Lower lobe of right lung (tissue), 2 donors: ENCODE measurements at regions not wholly inside any gene's neighbourhood (a gene's known extent, or its start where the extent isn't known, plus 50 kb on each side); places are given as distances from the start of the nearest gene placed in this dataset.

Experiments
- ATAC-seq, 2 donors: fragments of 200-7000 bp; cut with Tn5 transposase; one replicate each; pipeline ENCODE4 v1.9.1; 2020 to 2022; ENCODE audit warnings: mild to moderate bottlenecking in 2 of 2, moderate library complexity in 2 of 2
- DNase-seq: peaks from one replicate; pipeline ENCODE4 v3.0.0-alpha.2; 2020
- H3K27ac ChIP-seq: fragments of 200-600 bp; one replicate; pipeline ENCODE4 v1.8.0; 2022
- H3K27me3 ChIP-seq: fragments of 200-600 bp; one replicate; pipeline ENCODE4 v1.8.0; 2022; ENCODE audit warnings: low read depth
- H3K36me3 ChIP-seq: fragments of 200-600 bp; one replicate; pipeline ENCODE4 v1.8.0; 2022; ENCODE audit warnings: mild to moderate bottlenecking
- H3K4me1 ChIP-seq: fragments of 200-600 bp; one replicate; pipeline ENCODE4 v1.8.0; 2022
- H3K4me3 ChIP-seq: fragments of 200-600 bp; one replicate; pipeline ENCODE4 v1.8.0; 2022; ENCODE audit warnings: mild to moderate bottlenecking
- H3K9me3 ChIP-seq: fragments of 200-600 bp; one replicate; pipeline ENCODE4 v1.8.0; 2022
- intact Hi-C: fragments of 100-400 bp; cut with DNase I; formaldehyde crosslinking; loops from one replicate; pipeline ENCODE4 v1.11.0; 2022
- TF ChIP-seq, protein P1 (sequence below): fragments of 200-600 bp; IDR thresholded peaks from one replicate; pipeline ENCODE4 v1.8.0; 2022; ENCODE audit warnings: antibody characterized with exemption, mild to moderate bottlenecking
- donor health status: DM: no; HTN: yes; CAD: no; lungs with severe emphysema.

DNA sequence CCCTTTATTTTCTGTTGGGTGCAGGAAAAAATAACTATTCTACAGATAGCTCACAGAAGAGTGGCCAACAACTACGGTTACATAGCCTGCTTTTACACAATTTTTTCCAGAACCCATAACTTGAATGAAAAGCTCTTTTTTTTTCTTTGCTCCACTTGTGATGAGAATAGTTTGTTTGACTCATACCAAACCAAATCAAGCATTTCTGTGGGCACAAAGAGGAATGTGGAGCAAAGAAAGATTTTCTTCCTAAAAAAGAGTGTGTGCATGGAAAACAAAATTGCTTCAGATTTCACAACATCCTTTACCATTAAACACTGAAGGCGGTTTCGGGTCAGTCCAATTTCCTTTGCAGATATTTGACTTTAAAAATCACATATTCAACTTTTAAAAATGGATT, 54.8 kb upstream of the RAB11FIP2 start:
- DNase-seq (no peak), ATAC-seq (no peak)
- intact Hi-C loops = no loop called here
- Histone ChIP-seq H3K27ac (no peak overlapping the region), H3K4me3 (no peak overlapping the region), H3K4me1 (no peaks in the 10 kb centered on the region), H3K36me3 (no peaks in the 10 kb centered on the region), H3K9me3 (no peaks in the 10 kb centered on the region), H3K27me3 (no peaks in the 10 kb centered on the region)
- TF ChIP-seq, protein P1, sequence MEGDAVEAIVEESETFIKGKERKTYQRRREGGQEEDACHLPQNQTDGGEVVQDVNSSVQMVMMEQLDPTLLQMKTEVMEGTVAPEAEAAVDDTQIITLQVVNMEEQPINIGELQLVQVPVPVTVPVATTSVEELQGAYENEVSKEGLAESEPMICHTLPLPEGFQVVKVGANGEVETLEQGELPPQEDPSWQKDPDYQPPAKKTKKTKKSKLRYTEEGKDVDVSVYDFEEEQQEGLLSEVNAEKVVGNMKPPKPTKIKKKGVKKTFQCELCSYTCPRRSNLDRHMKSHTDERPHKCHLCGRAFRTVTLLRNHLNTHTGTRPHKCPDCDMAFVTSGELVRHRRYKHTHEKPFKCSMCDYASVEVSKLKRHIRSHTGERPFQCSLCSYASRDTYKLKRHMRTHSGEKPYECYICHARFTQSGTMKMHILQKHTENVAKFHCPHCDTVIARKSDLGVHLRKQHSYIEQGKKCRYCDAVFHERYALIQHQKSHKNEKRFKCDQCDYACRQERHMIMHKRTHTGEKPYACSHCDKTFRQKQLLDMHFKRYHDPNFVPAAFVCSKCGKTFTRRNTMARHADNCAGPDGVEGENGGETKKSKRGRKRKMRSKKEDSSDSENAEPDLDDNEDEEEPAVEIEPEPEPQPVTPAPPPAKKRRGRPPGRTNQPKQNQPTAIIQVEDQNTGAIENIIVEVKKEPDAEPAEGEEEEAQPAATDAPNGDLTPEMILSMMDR = no peak
